Heart right ventricle (tissue), 16 donors: ENCODE measurements at regions not wholly inside any gene's neighbourhood (a gene's known extent, or its start where the extent isn't known, plus 50 kb on each side); places are given as distances from the start of the nearest gene placed in this dataset.

ENCODE experiments used
- ATAC-seq, 8 donors: fragments of 200-7000 bp; cut with Tn5 transposase; one replicate each; pipeline ENCODE4 v1.9.1; 2020; ENCODE audit warnings: mild to moderate bottlenecking in 8 of 8, moderate library complexity in 8 of 8, moderate number of reproducible peaks in 1 of 8
- DNase-seq, 2 donors: peaks; one replicate each; pipeline ENCODE4 v3.0.0-alpha.2; 2020
- H3K27ac ChIP-seq, 10 donors: fragments of 200-600 bp; sonication (generic) in 2 of 10; one replicate each; pipeline versions ENCODE4 v1.5.0 to v1.8.0; 2020 to 2022; ENCODE audit warnings: mild to moderate bottlenecking in 3 of 10
- H3K27me3 ChIP-seq, 7 donors: fragments of 200-600 bp; one replicate each; pipeline ENCODE4 v1.8.0; 2021 to 2022; ENCODE audit warnings: mild to moderate bottlenecking in 2 of 7
- H3K36me3 ChIP-seq, 9 donors: fragments of 200-600 bp; sonication (generic) in 1 of 9; one replicate each; pipeline versions ENCODE4 v1.5.0 to v1.8.0; 2020 to 2022; ENCODE audit warnings: mild to moderate bottlenecking in 2 of 9
- H3K4me1 ChIP-seq, 9 donors: fragments of 200-600 bp; sonication (generic) in 1 of 9; one replicate each; pipeline versions ENCODE4 v1.5.0 to v1.8.0; 2020 to 2022; ENCODE audit warnings: mild to moderate bottlenecking in 4 of 9
- H3K4me3 ChIP-seq, 10 donors: fragments of 200-600 bp; sonication (generic) in 2 of 10; one replicate each; pipeline versions ENCODE4 v1.5.0 to v1.8.0; 2020 to 2022; ENCODE audit warnings: mild to moderate bottlenecking in 7 of 10, moderate library complexity in 2 of 10
- H3K9me3 ChIP-seq, 11 donors: fragments of 200-600 bp in 10 of 11; sonication (generic) in 2 of 11; one replicate each; pipeline versions ENCODE4 v1.5.0 to v1.8.0; 2013 to 2022; ENCODE audit warnings: mild to moderate bottlenecking in 2 of 11, control low read depth in 1 of 11, moderate library complexity in 1 of 11
- CTCF ChIP-seq, 9 donors: fragments of 200-600 bp; sonication (generic) in 2 of 9; IDR thresholded peaks; one replicate each; pipeline versions ENCODE4 v1.5.0 to v1.8.0; 2021 to 2022; ENCODE audit warnings: antibody characterized with exemption in 9 of 9, mild to moderate bottlenecking in 5 of 9, moderate library complexity in 1 of 9
- WGBS, 2 donors: extraction: QIAGEN DNeasy Blood & Tissue Kit; methylation state at CpG; one replicate each; pipeline ENCODE4 v1.1.7; 2013; ENCODE audit warnings: inconsistent platforms in 1 of 2; 5-methylcytosine and 5-hydroxymethylcytosine counted together
- intact Hi-C, 10 donors: fragments of 100-400 bp; cut with DNase I; formaldehyde crosslinking; loops; one replicate each; pipeline versions ENCODE4 v1.11.1 to v1.14.2; 2022
- donor health status: Arrhythmogenic right ventricular cardiomyopathy.
- donor health status: ischemic (EF 13 %, LVEDD 7.1; RV severe dilation, severe dysfunction).
- donor health status: healthy with polysubstance abuse.
- donor health status: DM: no; HTN: yes; CAD: no.
- donor health status: DM: no; HTN: no; CAD: no.
- donor health status: ischemic (EF 25% LVEDD 6.9; RV normal size, moderate dysfunction).
- donor health status: ischemic (EF 25% LVEDD 5.7; RV mildly dilated, moderate dysfunction).
- donor health status: healthy.
- donor health status: DM: yes; HTN: yes; CAD: no.
- donor health status: Ischemic cardiomyopathy.
- donor health status: ischemic (EF 35%, LVEDD 5.7; RV mildly dilated, moderate dysfunction).
- donor health status: nonischemic (EF 11% LVEDD 7.7; RV severe dilation, severe dysfunction).
- donor health status: DM: yes; HTN: yes; CAD: no.
- donor health status: PGD.
- donor health status: ischemic (EF 29% LVEDD 5.4; RV normal size, mild dysfunction).
- donor health status: nonischemic (EF 23%, LVEDD 6.1; RV moderate dilation, normal function).

GRCh38 chr11:116478669-116479668, 293.8 kb downstream of the BUD13 start:
- no peak for TF ChIP-seq CTCF (IDR thresholded peaks at IDR 0.05)
- H3K9me3 ChIP-seq, result no peaks in the 10 kb centered on the region
- 69 to 74% methylated on average over 7 of the region's 7 CpGs for WGBS, 2 donors
- ATAC-seq (no peak), DNase-seq (no peak)
- H3K27ac ChIP-seq, result no peak overlapping the region
- no peak overlapping the region for H3K4me3 ChIP-seq
- H3K4me1 ChIP-seq, result no peaks in the 10 kb centered on the region
- no peaks in the 10 kb centered on the region for H3K36me3 ChIP-seq
- peaks cover 0 to 25% (median 0%) of the 10 kb centered on the region in 7 donors for H3K27me3 ChIP-seq
- intact Hi-C loops, result no loop called here

- TF ChIP-seq CTCF (IDR thresholded peaks at IDR 0.05), result no peak
- no peak for ATAC-seq
- 55 to 60% methylated on average over 8 of the region's 8 CpGs for WGBS, 2 donors
- Histone ChIP-seq H3K4me3 (no peak overlapping the region), H3K9me3 (no peaks in the 10 kb centered on the region), H3K27ac (no peak overlapping the region), H3K36me3 (no peaks in the 10 kb centered on the region), H3K4me1 (peaks cover 0 to 8% (median 0%) of the 10 kb centered on the region in 9 donors), H3K27me3 (peaks cover 0 to 22% (median 0%) of the 10 kb centered on the region in 7 donors)
- DNase-seq, result no peak
- intact Hi-C loops, result no loop called here
Measured at GRCh38 chr11:116478205-116478604, 294.6 kb downstream of the BUD13 start.

GRCh38 chr11:116473790-116474346, 298.9 kb downstream of the BUD13 start:
- TF ChIP-seq CTCF (IDR thresholded peaks at IDR 0.05), result no peak
- Histone ChIP-seq H3K27ac (no peak overlapping the region), H3K9me3 (no peaks in the 10 kb centered on the region), H3K27me3 (peaks cover 0 to 7% (median 3%) of the 10 kb centered on the region in 7 donors), H3K36me3 (no peaks in the 10 kb centered on the region), H3K4me3 (no peak overlapping the region), H3K4me1 (peaks cover 0 to 20% (median 6%) of the 10 kb centered on the region in 9 donors)
- no peak for DNase-seq
- intact Hi-C loops, result no loop called here
- 57 to 79% methylated on average over 3 of the region's 3 CpGs for WGBS, 2 donors
- no peak for ATAC-seq

GRCh38 chr11:116473206-116473769, 299.5 kb downstream of the BUD13 start:
- WGBS, 2 donors, result 44 to 61% methylated on average over 1 of the region's 1 CpG
- peak in 1 of 8 donors; percentile 34 for ATAC-seq
- H3K27me3 ChIP-seq, result peaks cover 0 to 4% (median 0%) of the 10 kb centered on the region in 7 donors
- H3K36me3 ChIP-seq, result no peaks in the 10 kb centered on the region
- no peak for DNase-seq
- H3K4me3 ChIP-seq, result no peak overlapping the region
- H3K27ac ChIP-seq, result peak overlapping the region in 2 of 10 donors; percentile 24 to 60
- H3K4me1 ChIP-seq, result peaks cover 0 to 20% (median 6%) of the 10 kb centered on the region in 9 donors
- no peak for TF ChIP-seq CTCF (IDR thresholded peaks at IDR 0.05)
- H3K9me3 ChIP-seq, result no peaks in the 10 kb centered on the region
- intact Hi-C loops, result no loop called here
